G401.6 (cell line): ENCODE measurements at regions not wholly inside any gene's neighbourhood (a gene's known extent, or its start where the extent isn't known, plus 50 kb on each side); places are given as distances from the start of the nearest gene placed in this dataset.

Source experiments
- FAIRE-seq: peaks from 2 replicates; lab custom pipeline; 2012; peaks lifted over from hg19 to GRCh38; lab: Jason Lieb, UNC

DNA sequence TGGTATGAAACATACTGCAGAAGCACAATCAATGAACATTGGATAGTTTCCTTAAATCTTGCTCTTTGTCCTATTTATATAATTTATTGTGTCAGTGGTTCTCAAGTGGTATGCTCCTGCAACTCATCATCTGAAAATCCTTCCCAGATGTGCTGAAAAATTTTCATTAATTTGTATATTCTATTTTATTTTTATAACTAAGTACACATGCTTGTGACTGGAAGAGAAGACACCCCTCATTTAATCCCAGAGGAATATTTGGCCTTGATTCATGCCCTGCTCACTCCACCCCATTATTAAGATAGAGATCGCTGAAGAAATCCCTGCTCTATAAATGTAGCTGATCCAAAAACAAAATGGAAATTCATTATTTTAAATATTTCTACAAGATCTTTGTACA is 870.5 kb upstream of the CXADR start:
- FAIRE-seq: no peak

DNA sequence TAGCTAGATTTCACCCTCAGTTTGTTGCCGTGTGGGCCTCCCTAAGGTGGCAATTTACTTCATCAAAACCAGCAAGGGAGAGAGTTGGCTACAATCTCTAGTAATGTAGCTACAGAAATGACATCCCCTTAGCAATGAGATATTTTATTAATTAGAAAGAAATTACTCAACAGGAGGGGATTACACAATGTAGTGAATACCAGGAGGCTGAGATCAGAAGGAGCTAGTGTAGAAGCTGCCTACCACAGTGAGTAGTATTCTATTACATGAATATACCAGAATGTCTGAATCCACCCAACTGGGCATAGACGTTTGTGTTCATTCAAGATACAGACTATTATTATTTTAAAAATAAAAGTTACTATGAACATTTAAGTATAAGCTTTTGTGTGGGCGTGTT is 868.2 kb upstream of the CXADR start:
- no peak for FAIRE-seq

DNA sequence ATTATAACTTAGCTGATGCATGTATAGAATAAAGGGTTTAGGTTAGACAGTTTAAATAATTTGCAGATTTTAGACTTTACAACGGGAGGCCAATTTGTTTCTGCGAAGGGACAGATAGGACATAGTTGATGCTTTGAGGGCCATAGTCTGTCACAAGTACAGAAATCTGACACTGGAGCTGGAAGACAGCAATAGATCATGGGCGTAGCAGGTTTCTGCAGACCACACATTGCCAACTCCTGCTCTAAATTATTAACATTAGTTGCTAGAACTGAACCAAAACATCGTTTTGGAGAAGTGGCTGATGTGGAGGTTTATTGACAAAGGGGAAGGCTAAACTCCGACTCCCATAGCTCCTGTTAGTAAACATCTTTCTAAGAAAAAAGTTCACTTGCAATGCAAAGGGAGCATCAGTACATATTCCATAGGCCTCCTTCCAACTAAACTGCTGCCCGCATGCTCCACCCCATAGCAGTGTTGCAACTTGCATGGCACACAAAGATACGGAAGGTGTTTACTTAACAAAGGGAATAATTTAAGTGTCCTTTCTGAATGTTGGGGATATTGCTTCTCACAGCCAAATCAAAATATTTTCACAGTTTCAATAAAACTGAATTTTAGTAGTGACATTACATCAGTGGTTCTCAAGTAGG is 862.0 kb upstream of the CXADR start:
- FAIRE-seq: no peak

DNA sequence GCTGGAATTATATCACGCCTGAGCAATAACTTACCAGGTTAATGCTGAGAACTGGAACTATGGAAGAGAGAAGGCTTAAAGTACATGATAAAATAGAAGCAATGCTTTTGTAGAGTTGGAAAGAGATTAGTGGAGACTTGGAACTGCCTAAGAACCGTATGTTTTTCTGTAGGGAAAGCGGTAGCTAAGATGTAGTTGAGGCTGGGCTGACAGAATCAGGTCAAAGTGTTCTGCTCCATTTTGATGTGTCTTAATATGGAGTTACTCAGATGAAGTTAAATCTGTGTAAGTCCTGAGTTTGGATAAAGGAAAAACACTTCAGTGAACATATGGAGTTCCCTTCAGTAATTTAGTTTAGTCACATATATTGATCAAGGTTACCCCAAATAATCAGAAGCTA is 860.9 kb upstream of the CXADR start:
- no peak for FAIRE-seq

DNA sequence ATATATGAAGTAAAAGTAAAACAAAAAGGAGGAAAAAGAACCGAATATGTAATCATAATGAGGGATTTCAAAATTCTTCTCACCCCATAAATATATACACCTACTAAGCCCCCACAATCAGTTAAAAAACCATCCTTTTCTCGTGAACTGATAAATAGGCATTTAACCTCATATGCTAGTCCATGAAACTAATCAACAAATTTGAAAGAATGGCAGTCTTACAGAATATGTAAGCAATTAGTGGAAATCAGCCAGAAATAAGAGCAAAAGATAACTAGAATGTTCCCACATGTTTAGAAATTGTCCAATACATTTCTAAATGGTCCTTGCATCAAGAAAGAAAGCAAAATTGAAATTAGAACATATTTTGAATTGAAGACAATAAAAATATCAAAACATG is 849.4 kb upstream of the CXADR start:
- FAIRE-seq: no peak

DNA sequence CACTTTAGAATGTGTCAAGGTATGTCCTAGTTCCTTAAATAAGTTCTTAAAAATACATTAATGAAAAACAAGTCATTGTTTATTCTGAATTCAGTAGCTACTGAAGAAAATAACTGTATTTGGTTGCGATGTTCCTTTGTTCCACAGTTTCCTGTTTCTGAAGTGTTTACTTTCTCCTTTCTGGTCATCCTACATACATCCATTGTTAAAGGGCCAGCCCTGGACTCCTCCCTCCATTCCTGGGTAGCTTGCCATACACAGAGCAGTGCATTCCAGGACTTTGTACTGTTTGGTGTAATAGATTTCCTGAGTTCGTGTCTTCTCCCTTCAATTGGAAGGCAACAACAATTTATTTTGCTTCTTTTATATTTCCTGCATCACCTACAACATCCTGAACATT is 845.4 kb upstream of the CXADR start:
- FAIRE-seq: no peak

DNA sequence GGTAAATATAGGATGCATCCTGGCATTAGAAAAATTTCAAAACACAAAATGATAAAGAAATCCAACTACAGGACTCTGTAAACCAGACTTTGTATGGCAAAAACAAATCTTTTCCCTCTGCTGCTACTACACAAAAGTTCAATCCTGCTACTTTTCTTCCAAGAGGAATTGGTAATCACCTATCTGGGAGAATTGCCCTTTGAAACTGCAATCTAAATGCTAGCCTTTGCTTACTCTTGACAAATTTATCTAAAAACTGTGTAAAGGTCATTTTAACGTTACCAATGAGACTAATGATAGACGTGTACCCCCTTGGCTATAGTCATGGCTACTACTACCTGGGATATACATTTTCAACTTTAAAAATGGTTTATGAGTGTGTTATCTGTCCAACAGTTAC is 837.9 kb upstream of the CXADR start:
- no peak for FAIRE-seq

DNA sequence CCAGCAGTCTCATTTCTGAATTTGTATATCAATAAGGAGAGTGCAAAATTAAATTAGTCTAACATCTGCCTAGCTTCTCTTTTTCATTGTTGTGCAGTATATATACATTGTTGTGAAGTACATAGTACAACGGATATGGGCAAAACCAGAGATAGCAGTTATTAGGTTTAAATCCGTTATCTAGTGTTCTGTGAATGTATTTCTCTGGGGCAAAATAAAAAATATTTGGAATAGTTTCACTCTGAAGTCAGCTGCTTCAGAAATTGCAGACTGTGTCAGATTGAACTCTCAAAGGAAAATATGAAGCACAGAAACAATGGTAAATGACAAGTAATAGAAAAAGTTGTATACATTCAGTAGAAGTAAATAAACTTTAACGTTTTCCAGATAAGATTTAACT is 836.5 kb upstream of the CXADR start:
- FAIRE-seq: no peak

DNA sequence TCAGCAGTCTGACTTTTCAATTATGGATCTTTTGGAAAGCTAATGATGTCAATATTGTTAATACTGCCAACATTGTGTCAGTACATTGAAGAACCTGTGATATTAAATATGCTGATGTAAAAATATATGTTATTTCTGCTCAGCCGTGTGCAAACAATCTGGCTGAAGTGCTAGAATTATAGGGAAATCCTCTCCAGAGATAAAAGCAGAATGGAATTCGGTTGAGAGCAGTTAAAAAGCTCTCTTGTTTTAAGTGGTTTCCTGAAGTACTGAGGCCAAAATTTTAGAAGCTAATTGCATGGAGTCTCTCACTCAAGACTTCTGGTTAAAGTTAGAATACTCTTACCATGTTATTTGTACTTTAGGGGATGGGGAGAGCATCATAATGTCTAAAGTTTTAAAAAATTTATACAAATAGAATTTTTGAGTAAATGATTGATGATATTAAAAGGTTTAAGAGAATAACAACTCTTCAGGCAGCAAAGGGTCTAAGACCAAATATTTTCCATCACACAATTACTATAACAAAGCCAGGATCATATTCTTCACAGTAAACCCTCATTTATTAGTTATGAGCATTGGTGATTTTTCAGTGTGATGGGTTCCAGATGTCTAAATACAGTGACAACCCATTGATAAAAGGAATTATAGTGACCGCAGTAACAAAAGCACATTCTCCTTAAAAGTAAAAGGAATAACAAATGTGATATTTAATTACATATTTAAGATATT is 834.2 kb upstream of the CXADR start:
- no peak for FAIRE-seq

DNA sequence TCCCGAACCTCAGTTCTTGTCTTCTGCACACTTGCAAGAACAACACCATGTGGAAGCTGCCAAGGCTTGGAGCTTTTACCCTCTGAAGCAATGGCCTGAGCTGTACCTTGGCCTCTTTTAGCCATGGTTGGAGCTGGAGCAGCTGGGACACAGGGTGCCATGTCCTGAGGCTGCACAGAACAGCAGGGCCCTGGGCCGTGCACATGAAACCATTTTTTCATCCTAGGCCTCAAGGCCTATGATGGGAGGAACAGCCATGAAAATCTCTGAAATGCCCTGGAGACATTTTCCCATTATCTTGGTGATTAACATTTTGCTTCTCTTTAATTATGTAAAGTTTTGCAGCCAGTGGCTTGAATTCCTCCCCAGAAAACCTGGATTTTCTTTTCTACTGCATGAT is 817.8 kb upstream of the CXADR start:
- FAIRE-seq: no peak

DNA sequence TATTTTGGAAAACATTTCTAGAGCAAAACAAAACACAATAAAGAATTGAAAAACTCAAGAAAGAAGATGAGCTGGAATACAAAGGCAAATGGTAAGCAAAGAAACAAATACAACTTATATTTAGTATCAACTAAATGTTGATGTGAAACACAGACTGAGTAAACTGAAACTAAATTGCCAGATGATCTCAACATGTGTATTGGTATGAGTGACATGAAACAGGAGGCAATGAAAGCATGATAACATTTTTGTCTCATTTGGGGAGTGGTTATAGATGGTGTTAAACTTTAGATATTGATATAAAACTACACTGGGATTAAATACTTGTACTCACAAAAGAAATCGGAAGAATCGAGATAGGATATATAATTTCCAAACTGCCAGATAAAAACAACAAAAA is 805.6 kb upstream of the CXADR start:
- FAIRE-seq: no peak

DNA sequence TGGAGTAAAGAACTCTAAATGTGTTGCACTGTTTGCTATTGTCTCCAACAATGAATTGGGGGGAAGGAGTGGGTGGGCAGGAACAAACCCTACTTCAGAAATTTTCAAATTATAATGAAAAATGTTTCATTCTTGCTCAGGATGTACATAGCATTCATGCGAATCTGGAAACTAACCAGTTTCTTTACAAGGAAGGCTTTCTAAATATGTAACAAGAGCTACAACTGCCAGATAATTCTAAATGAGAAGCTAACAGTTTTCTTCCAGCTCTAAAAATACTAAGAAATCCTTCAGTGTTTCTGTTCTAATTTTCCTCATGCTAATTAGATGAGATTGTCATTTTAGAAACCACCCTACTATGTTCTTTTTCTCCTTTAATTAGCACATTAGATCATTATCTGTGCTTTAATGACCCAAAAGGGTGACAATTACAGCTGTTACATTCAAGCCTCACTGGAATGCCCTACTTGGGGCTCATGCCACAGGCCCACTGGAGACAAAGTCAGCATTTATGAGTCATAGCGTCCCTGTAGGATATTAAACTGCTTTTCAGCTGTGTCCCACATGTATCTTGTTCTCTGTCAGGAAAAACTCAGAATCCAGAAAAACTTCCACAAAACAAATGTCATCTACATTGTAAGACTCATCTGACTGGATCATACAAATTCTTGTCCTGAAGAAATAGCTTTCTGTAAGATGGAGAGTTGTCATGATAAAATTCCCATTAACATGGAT is 804.6 kb upstream of the CXADR start:
- FAIRE-seq: no peak

DNA sequence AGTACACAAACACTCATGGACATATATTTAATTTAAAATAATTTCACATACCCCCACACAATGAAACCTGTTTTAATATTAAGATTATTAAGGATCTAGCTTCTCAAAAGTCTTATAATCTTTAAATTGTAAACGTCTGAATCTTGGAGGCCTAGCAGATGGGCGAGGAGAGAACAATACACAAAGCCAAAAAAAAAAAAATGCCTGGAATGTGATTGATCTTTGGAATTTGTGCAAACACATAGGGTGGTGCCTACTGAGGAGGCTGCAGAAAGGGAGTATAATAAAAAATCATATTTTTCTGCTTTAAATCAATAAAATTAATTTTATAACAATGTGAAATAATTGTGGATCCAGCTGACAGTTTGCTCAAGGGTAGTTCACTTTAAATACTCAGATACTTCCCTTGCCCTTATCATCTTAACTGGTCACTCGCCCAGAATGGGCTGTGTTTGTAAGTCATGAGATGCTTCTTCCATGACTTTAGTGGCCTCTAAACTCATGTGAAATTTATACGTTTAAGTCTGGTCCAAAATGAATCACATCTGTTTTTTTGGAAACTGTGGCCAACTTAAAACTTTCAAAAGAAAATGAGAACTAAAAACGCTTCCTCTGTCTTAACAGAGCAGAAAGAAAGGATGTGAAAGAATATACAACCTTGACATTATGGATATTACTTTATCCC is 802.8 kb upstream of the CXADR start:
- FAIRE-seq: no peak

DNA sequence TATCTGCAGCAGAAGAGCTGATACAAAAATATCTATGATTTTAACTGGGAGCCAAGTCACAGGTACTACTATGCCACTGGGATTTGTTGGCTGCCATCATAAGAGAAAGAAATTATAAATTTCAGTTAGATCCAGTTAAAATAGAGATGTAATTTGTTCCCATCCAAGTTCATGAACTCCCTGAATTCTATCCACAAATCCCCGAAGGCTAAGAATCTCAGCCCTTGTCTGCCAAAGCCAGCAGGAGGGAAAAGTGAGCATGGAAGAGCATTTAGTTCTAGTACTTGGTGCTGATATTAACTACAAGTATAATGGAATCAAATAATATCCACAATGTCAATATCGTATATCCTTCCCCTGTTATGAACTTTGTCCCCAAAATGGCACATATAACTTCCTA is 801.1 kb upstream of the CXADR start:
- no peak for FAIRE-seq

DNA sequence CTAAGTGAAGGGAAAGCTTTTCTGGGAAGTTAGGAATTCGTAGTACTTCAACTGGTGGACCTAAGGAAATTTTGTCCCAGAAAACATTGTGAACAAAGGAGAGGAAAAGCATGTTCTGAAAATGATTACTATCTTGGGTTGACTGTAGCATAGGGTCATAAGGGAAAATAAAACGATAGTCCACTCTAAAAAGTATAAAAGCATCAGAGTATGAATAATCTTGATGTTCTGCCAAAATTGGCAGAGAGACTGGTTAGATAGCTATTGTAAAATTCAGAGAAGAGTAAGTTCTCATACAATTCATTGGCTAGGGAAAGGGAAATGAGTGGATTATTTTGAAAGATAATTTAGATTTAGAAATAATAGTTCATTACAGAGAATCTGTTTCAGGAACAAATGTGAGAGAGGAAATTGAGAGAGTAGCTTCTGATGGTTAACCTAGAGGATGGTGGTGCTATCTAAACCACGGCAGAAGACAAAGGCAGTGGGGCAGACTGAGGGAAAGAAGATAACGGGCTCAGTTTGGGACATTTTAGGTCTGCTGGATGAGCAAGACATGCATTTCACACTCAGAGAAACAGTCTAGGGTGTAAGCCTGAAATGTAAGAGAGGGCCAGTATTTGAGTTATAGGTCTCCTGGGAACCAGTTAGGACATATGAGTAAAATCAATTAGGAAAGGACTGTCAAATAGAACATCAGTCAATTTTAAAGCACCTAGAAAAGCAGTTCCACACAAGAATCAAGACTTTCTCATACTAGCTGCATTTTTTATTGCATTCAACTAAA is 799.3 kb upstream of the CXADR start:
- no peak for FAIRE-seq

DNA sequence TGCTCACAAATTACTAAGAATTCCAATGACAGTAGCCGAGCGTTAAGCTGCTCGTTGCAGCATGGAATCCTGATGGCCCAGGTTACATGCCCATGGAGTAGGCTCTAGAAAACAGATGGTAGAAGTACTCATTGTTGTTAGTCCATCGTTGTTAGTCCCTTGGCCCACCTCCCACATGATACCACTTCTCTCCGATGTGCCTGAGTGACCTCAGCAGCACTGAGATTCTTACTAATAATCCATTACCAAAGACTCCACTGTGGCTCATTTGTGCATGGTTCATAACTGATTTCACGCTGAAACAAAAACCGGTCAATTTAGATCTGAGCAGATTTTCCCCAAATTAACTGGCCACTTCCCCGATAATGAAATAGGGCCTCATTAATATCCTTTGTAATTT is 772.3 kb upstream of the CXADR start:
- no peak for FAIRE-seq

DNA sequence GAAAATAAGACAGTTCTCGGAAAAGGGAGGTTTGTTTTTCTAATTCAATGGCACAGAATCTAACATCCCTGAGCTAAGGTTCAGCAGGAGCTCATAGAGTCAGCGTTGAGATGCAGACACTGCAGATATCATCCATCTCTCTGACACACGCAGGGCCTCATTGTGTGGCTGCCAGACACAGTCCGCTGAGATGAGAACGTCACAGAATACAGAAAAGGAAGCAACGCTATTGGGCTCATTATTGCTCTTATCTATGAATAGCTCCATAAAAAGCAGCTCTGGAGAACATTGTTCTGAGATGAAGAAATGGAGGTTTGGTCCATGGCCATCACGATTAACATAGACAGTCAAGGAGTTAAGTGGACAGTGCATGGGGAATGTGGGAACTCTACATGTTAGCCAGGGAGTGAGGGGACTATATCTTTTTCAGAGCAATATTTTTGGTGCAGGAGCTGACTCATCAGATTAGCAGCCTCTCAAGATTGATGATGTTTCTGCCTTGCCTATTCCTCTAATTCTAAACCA is 771.6 kb upstream of the CXADR start:
- FAIRE-seq: no peak

DNA sequence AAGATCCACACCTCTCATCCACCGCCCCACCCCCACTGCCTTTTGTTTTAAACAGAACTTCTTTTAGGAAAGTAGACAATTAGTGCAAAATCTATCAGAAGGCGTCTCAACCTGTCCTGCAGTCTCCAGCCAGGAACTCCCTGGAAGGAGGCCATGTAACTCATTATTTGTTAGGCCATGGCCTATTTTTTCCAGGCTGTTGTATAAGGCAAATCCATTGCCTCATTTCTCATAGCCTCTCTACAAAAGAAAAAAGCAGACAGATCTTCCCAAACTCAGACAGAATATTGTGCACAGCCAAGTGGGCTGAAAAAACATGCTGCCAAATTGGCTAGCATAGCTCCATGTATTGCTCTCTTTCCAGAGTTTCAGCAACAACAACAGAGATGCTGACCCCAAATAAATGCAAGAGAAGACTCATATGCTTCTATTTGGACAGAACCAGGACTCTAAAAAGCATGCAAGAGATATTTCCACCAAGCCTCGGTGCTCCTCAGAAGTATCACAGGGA is 770.7 kb upstream of the CXADR start:
- FAIRE-seq: no peak

DNA sequence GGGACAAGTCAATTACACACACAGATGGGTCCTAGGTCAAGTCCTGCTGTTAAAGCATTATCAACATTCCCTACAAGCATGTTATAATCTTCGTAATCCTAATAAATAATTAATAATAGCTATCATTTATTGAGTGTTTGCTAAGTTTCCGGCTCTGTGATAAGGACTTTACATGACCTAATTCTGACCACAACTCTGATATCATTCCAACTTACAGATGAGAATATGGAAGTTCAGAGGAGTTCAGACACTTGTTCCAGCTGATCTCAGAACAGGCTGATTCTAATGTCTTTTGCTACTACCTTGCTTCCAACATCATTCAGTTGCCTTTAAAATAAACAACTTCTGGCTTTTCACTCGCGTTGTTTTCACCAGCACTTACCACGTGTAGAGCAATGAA is 770.1 kb upstream of the CXADR start:
- FAIRE-seq: no peak

DNA sequence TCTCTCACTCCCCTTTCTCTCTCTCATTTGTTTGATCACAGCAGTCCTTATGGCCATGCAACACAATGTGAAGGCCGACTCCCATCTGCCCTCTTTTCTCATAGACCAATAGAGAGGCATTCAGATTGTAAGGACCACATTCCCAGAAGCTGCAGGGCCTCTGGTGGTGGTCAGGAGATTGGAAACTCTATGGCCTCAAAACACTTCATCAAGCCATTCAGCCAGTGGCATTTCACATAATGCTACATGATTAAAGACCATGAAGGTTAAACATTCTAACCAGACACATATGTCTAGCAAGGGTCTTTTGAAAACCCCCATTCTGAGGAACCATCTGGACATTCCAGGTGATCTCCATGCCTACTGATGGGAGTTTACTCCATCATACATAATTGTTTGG is 769.5 kb upstream of the CXADR start:
- no peak for FAIRE-seq

DNA sequence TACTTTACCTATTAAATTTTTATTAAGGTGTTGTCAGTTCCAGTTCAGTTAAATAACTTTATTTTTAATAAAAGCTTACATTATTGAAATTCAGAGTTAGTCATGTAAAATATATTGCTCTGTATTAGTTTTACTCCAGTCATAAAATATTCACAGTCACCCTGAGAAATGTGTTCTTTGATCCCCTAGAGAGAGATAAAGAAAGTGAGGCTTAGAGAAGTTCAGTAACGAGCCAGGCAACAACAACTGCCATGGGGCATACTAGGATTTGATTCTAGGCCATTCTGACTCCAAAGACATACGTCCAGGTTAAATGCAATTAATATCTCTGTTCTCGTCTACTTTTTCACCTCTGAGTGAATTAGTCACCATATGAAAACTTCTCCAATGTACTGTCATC is 761.9 kb upstream of the CXADR start:
- no peak for FAIRE-seq
